A549 (cell line): ENCODE measurements at regions not wholly inside any gene's neighbourhood (a gene's known extent, or its start where the extent isn't known, plus 50 kb on each side); places are given as distances from the start of the nearest gene placed in this dataset.

Source experiments
- CHD4 ChIP-seq: fragments of 200-600 bp; sonication (generic); IDR thresholded peaks from 2 replicates; pipeline ENCODE4 v1.6.1; 2016; ENCODE audit warnings: antibody characterized with exemption, mild to moderate bottlenecking, borderline replicate concordance
- EP300 ChIP-seq, 2 experiments: fragments of >200 bp; sonication (Bioruptor Twin); formaldehyde crosslinking; IDR thresholded peaks; 2 replicates in 1 of 2; 3 replicates in 1 of 2; pipeline ENCODE4 v1.6.1; 2016 to 2017
- JUN ChIP-seq, 2 experiments: fragments of >200 bp; sonication (Bioruptor Twin); formaldehyde crosslinking; IDR thresholded peaks; 2 replicates in 1 of 2; 3 replicates in 1 of 2; pipeline ENCODE4 v1.6.1; 2016 to 2017
- POLR2A ChIP-seq: IDR thresholded peaks from 2 replicates; pipeline ENCODE4 v1.6.1; 2012; ENCODE audit warnings: mild to moderate bottlenecking, low read length
- RFX5 ChIP-seq: fragments of 450-650 bp; IDR thresholded peaks from 2 replicates; pipeline ENCODE4 v1.7.1; 2014; ENCODE audit warnings: antibody characterized with exemption, mild to moderate bottlenecking, moderate library complexity
- SREBF2 ChIP-seq: fragments of 450-650 bp; IDR thresholded peaks from 2 replicates; pipeline ENCODE4 v1.6.1; 2014; ENCODE audit warnings: mild to moderate bottlenecking, moderate library complexity
- TF ChIP-seq, protein P1 (sequence below): fragments of >200 bp; sonication (Bioruptor Twin); formaldehyde crosslinking; IDR thresholded peaks from 3 replicates; pipeline ENCODE4 v1.5.1; 2016
- TF ChIP-seq, protein P2 (sequence below): fragments of 450-650 bp; IDR thresholded peaks from 2 replicates; pipeline ENCODE4 v1.6.1; 2014; ENCODE audit warnings: antibody characterized with exemption

DNA sequence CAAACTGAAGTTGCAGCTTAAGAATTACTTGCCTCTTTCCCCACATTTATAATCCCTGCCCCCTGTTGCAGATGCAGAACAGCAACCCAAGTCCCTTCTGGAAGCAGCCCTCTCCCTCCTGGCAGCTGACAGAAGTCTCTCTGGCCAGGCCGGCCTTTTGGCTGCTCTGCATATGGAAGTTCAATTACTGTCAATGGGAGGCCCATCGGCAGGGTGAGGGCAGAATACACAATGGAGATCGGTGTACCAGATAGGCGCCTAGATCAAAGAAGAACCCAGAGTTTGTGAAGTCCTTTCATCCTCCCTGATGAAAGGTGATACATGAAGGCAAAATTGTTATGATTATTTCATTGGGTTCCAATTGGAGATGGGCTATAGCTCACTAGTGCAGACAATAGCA, 327.9 kb upstream of the CTNNB1 start:
- TF ChIP-seq, protein P1, sequence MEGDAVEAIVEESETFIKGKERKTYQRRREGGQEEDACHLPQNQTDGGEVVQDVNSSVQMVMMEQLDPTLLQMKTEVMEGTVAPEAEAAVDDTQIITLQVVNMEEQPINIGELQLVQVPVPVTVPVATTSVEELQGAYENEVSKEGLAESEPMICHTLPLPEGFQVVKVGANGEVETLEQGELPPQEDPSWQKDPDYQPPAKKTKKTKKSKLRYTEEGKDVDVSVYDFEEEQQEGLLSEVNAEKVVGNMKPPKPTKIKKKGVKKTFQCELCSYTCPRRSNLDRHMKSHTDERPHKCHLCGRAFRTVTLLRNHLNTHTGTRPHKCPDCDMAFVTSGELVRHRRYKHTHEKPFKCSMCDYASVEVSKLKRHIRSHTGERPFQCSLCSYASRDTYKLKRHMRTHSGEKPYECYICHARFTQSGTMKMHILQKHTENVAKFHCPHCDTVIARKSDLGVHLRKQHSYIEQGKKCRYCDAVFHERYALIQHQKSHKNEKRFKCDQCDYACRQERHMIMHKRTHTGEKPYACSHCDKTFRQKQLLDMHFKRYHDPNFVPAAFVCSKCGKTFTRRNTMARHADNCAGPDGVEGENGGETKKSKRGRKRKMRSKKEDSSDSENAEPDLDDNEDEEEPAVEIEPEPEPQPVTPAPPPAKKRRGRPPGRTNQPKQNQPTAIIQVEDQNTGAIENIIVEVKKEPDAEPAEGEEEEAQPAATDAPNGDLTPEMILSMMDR, result no peak
- TF ChIP-seq RFX5 (no peak), SREBF2 (no peak), EP300 (IDR thresholded peaks at IDR 0.05) (no peak), CHD4 (no peak), JUN (IDR thresholded peaks at IDR 0.05) (no peak), POLR2A (no peak)
- TF ChIP-seq, protein P2, sequence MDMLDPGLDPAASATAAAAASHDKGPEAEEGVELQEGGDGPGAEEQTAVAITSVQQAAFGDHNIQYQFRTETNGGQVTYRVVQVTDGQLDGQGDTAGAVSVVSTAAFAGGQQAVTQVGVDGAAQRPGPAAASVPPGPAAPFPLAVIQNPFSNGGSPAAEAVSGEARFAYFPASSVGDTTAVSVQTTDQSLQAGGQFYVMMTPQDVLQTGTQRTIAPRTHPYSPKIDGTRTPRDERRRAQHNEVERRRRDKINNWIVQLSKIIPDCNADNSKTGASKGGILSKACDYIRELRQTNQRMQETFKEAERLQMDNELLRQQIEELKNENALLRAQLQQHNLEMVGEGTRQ, result no peak
